ENCODE measurements at regions not wholly inside any gene's neighbourhood (a gene's known extent, or its start where the extent isn't known, plus 50 kb on each side); places are given as distances from the start of the nearest gene placed in this dataset.

DNA sequence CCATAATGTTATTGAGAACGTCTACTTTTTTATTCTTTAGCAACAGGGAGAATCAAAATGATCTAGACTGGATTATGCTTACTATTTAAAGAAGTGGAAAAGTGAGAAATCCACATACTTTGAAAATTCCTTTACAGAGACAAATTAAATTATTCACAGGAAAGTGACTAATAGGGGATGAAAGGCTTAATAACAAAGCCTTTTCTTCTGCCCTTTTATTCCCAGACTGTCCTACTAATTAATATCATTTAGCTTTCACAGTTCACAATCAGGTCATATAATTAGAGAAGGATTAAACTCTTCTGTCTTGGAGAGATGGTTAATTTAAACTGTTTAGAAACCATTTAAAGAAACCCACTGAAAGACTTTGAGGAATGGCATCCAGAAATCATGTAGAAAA lies 58.8 kb downstream of the ARL4A start:
- TF ChIP-seq, protein P1, sequence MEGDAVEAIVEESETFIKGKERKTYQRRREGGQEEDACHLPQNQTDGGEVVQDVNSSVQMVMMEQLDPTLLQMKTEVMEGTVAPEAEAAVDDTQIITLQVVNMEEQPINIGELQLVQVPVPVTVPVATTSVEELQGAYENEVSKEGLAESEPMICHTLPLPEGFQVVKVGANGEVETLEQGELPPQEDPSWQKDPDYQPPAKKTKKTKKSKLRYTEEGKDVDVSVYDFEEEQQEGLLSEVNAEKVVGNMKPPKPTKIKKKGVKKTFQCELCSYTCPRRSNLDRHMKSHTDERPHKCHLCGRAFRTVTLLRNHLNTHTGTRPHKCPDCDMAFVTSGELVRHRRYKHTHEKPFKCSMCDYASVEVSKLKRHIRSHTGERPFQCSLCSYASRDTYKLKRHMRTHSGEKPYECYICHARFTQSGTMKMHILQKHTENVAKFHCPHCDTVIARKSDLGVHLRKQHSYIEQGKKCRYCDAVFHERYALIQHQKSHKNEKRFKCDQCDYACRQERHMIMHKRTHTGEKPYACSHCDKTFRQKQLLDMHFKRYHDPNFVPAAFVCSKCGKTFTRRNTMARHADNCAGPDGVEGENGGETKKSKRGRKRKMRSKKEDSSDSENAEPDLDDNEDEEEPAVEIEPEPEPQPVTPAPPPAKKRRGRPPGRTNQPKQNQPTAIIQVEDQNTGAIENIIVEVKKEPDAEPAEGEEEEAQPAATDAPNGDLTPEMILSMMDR (IDR thresholded peaks at IDR 0.05) = no peak
- no peak for TF ChIP-seq POLR2A (IDR thresholded peaks at IDR 0.05)

Measured in heart left ventricle (tissue), 13 donors.